HPDE6-E6E7 (cell line): ENCODE measurements at regions not wholly inside any gene's neighbourhood (a gene's known extent, or its start where the extent isn't known, plus 50 kb on each side); places are given as distances from the start of the nearest gene placed in this dataset.

ENCODE experiments used
- DNase-seq: peaks from one replicate; pipeline ENCODE4 v3.0.0; 2011; ENCODE audit warnings: missing footprints; ENCODE audit errors: extremely low spot score

DNA sequence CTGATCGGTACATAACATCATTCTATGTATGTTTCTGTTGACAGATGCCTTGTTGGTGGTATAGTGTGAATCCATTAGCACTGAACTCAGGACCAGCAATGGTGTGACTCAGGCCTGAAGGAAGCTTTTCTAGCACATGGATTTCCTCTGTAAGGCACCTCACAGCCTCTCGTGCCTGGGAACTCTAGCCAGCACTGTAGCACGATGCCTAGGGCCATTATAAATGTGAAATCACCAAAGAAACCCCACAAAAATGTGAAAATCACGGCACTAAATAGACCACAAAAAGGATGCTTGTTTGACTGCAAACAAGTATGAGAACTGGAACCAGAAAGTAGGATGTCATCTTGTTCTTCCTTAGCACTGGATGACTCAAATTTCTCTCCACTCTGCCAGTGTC, 63.7 kb upstream of the NKX2-2 start:
- DNase-seq = no peak

DNA sequence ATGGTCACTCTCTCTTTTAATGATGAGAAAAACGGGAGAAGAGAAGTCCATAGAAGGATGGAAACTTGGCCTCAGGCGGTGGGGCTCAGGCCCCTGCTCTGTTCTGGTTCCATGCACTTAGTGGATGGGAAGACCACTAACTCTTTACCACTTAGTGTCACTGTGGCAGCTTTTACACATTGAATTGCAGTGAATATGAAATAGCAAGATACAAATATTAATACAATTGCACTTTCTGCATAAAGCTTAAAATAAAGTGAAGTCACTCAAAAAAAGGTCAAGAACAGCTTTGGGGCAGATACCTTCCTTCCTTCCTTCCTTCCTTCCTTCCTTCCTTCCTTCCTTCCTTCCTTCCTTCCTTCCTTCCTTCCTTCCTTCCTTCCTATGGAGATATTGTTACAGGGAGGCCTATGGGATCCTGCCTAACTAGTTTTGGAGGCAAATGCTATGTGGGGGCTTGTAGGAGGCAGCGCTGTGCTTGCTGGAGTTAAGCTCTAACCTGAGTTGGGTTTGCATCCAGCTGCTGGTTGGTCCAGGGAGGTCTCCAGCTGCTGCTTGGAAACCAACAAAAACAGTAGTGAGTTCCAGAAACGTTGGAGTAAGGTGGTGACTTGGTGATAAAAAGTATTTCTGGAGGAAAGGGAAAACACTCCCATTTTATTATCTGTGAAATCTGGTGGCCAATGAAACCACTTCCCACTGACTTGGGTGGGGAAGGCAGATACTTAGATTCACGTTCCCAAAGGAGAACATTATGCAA, 62.3 kb upstream of the NKX2-2 start:
- DNase-seq = no peak

DNA sequence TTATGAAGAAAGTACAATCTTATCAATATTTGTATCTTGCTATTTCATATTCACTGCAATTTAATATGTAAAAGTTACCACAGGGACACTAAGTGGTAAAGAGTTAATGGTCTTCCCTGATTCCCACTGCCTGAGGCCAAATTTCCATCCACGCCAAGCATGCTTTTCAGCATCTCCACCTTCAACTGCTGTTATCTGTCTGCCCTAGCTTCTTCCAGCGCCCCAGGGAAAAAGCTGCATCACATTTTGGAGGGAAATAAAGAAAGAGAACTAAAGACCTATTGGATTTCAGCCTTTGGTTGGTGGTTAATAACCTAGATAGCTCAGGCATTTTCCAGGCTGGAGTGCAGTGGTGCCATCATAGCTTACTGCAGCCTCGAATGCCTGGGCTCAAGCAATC, 61.3 kb upstream of the NKX2-2 start:
- no peak for DNase-seq

DNA sequence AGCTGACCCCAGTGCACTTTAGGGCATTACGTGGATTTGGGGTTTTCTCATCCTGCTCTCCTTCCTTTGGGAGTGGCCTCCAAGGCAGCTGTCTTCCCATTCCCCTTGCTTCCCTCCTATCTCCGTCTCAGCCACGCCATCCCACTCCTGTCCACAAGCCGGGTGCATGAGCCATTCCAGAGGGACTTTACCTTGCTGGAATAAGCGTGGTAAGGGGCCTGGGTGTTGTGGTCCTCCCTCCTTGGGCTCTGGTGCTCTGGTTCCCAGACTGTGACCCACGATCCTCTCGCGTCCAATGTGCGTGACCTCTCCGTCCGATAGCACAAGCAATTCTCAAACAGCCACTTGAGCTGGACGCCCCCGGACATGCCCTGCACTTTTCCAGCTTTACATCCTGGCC, 60.6 kb upstream of the NKX2-2 start:
- DNase-seq = no peak

DNA sequence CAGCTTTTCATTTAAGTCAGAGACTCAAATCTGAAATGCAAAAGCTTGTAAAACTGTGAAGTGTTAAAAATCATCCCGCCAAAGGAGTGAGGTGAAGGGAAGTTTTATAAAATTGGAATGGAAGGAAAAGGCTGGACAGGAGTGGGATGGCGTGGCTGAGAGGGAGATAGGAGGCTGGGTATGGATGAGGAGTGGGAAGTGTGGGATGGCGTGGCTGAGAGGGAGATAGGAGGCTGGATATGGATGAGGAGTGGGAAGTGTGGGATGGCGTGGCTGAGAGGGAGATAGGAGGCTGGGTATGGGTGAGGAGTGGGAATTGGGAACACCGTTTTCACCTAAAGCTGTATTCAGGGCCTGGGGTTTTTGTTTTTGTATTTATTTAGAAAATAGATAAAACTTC, 59.4 kb upstream of the NKX2-2 start:
- no peak for DNase-seq

DNA sequence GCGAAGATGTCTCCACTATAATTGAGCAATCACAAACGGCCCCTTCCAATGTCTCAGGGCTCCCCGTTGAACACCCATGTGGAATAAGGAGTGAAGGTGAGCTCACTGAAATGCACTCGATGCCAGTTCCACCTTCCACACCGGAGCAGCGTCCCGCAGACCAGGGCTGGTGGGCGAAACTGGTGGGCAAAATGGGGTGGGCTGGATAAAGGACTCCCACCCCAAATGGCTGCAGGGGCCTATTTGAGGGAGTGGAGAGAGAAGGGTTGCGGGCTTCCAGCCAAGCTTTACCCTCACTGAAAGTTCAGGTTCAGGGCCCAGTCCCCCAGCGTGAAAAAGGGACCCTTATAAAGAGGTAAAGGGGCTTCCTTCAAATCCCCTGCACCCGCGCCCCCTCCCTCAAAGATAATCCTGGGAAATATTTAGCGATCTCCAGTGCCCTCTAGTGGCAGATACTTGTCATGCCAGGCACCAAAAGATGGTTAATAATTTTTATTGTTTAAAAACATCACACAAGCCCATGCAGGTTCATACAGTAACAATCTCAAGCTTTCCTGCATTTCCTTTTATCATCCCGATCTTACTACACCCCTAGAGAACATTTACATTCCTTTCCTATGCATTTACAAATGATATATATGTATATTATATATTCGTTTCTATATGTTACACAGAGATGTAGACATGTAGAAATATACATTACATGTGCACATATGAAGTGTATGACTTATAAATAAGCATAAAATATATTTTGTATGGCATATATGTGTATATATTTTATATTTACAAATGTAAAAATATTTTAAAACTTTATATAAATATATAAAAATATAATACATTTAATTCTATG, 58.2 kb upstream of the NKX2-2 start:
- no peak for DNase-seq

DNA sequence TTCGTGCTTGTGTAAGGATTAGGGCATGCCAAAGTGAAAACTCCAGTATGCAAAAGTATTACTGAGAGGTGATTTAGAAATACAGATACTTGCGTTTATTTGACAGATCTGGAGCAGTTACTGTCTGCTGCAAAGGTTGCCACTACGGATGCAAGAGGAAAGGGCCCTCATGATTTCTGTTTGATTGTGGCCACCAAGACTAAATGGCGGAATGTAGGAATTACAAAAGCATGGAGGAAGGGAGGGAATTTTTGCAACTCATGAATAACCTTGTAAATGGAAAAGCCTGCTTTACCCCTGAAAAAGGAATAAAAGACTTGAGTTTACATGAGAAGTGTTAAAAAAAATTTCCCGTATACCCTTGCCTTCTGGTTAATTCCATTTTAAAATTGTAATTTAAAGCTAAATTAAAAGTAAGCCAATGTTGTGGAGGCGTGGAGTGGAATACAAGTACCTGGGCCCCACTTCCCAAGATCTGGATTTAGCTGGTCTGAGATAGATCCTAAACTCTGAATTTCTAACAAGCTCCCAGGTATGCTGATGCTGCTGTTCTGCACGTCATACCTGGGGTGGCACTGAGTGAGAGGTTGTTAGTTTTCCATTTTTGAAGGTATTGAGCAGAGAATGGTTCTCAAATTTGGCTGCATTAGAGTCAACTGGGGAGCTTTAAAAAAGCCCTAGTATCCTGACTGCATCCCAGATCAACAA, 56.6 kb upstream of the NKX2-2 start:
- DNase-seq = no peak

DNA sequence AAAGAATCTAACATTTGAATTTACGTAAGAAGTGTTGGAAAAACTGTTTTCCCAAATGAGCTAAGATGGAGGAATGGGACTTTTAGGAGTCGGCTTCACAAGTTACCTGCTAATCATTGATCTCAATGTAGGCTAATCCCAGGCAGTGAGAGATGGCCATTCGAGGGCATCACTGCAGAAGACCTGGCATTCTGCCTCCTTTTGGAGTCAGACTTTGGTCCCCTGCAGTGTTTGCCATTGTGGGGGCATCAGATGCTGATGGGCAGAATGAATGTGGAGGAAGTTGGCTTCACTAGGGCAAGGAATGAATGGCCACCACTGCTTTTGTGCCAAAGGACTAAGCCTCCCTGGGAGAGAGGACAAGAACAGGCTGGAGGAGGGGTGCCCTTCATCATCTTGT, 55.7 kb upstream of the NKX2-2 start:
- no peak for DNase-seq

DNA sequence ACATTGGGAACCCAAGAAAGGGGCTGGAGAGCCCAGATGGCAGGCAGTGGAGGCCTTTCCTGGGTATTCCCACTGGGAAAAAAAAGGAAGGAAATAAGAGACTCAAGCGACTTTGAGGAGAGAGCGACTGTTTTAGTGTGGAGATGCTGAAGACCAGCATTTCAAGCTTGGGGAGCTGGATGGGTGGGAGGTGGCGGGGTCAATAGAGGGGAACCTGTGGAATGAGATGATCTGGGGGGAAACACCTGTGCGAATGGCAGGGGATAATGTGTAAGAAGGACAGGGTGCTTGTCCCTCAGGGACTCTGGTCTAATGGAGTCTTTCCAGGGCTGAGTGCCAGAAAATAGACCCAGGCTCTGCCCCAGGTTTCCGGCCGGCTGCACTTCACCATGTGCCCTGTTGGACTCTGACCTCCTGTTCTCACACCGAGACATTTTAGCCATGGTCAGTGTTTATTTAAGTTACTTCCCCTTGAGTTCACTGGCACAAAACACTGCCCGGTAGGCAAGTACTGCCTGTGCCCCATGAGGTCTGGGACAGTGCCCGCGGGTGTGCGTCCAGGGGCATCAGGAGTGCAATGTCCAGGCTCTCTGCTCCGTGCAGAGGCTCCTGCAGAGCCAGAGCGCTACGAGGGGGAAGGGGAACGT, 50.4 kb upstream of the NKX2-2 start:
- DNase-seq = no peak
